Erythroblast (primary cell): ENCODE measurements at regions not wholly inside any gene's neighbourhood (a gene's known extent, or its start where the extent isn't known, plus 50 kb on each side); places are given as distances from the start of the nearest gene placed in this dataset.

Experiments used
- GATA1 ChIP-seq: IDR thresholded peaks from 2 replicates; pipeline ENCODE4 v1.6.1; 2011; ENCODE audit warnings: low read depth, mild to moderate bottlenecking, control low read depth, low read length, moderate library complexity
- POLR2A ChIP-seq: IDR thresholded peaks from 2 replicates; pipeline ENCODE4 v1.6.1; 2011; ENCODE audit warnings: mild to moderate bottlenecking, low read length

GRCh38 chr10:43006490-43006889, 70.4 kb upstream of the RET start:
- TF ChIP-seq POLR2A, result no peak
- no peak for TF ChIP-seq GATA1
